Uterus (tissue), 3 donors: ENCODE measurements at regions not wholly inside any gene's neighbourhood (a gene's known extent, or its start where the extent isn't known, plus 50 kb on each side); places are given as distances from the start of the nearest gene placed in this dataset.

Source experiments
- DNase-seq, 2 donors: peaks; one replicate each; pipeline ENCODE4 v3.0.0-alpha.2; 2019 to 2020
- H3K27ac ChIP-seq, 2 donors: fragments of 200-600 bp; sonication (generic); 1 replicate in 1 of 2; 2 replicates in 1 of 2; pipeline ENCODE4 v1.5.1; 2016 to 2018
- H3K27me3 ChIP-seq, 2 donors: fragments of 200-600 bp; sonication (generic); one replicate each; pipeline ENCODE4 v1.5.1; 2018 to 2019; ENCODE audit warnings: control low read depth in 1 of 2
- H3K36me3 ChIP-seq, 2 donors: fragments of 200-600 bp; sonication (generic); one replicate each; pipeline ENCODE4 v1.5.1; 2019; ENCODE audit warnings: control low read depth in 1 of 2
- H3K4me1 ChIP-seq, 2 donors: fragments of 200-600 bp; sonication (generic); one replicate each; pipeline ENCODE4 v1.5.1; 2018 to 2019; ENCODE audit warnings: control low read depth in 1 of 2
- H3K4me3 ChIP-seq, 2 donors: fragments of 200-600 bp; sonication (generic); 1 replicate in 1 of 2; 2 replicates in 1 of 2; pipeline ENCODE4 v1.5.1; 2018 to 2019; ENCODE audit warnings: mild to moderate bottlenecking in 1 of 2
- H3K9me3 ChIP-seq, 2 donors: fragments of 200-600 bp; sonication (generic); one replicate each; pipeline ENCODE4 v1.5.1; 2019; ENCODE audit warnings: control low read depth in 1 of 2
- POLR2A ChIP-seq, 2 donors: fragments of 450-650 bp; IDR thresholded peaks; one replicate each; pipeline ENCODE4 v1.6.1; 2016; ENCODE audit warnings: antibody characterized with exemption in 2 of 2, mild to moderate bottlenecking in 1 of 2, moderate library complexity in 1 of 2
- intact Hi-C: fragments of 100-400 bp; cut with DNase I; formaldehyde crosslinking; loops from one replicate; pipeline ENCODE4 v1.15.1; 2023; ENCODE audit warnings: low total_unique reads
- TF ChIP-seq, protein P1 (sequence below), 4 experiments: fragments of 200-600 bp in 2 of 4; fragments of 450-650 bp in 2 of 4; sonication (generic) in 2 of 4; IDR thresholded peaks; one replicate each; pipeline ENCODE4 v1.5.1; 2016 to 2019; ENCODE audit warnings: antibody characterized with exemption in 4 of 4, mild to moderate bottlenecking in 2 of 4, moderate library complexity in 1 of 4
- donor health status: DM: yes; HTN: yes; CAD: no.

DNA sequence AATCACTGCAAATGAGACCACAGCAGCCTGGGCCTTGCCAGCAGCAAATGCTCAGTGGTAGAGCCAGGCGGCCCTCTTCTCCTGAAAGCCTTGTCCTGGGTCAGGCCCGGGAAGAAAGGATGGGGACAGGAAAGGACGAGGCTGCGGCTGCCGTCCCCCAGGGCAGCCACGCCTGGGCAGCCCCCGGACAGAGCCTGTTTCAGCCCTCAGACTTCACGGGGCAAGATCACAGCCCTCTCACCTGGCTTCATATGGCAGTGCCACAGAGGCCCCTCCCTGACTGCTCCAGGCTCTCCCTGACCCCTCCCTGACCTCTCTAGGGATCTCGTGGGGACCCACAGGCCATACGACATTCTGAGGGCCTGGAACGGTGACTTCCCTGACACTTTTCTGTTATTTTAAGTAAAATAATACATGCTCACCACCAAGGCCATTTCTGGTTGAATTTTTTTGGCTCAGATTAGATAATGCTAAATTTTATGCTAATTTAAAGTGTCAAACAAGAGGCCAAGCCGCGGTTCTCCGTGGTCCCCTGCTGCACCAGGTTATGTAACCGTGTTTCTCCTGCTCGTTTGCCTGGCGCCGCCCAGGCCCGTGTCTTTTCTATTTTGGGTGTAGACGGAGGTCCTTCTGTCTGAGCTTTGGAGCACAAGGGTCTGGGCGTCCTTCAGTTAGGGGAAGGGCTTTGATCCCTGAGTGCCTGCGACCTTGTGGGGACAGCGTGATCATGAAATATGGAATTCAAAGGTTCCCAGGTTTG, 59.9 kb upstream of the BHLHE23 start:
- no peaks in the 10 kb centered on the region for H3K9me3 ChIP-seq
- no peak overlapping the region for H3K4me3 ChIP-seq
- H3K4me1 ChIP-seq = no peaks in the 10 kb centered on the region
- no peak for DNase-seq
- H3K27ac ChIP-seq = no peak overlapping the region
- TF ChIP-seq, protein P1, sequence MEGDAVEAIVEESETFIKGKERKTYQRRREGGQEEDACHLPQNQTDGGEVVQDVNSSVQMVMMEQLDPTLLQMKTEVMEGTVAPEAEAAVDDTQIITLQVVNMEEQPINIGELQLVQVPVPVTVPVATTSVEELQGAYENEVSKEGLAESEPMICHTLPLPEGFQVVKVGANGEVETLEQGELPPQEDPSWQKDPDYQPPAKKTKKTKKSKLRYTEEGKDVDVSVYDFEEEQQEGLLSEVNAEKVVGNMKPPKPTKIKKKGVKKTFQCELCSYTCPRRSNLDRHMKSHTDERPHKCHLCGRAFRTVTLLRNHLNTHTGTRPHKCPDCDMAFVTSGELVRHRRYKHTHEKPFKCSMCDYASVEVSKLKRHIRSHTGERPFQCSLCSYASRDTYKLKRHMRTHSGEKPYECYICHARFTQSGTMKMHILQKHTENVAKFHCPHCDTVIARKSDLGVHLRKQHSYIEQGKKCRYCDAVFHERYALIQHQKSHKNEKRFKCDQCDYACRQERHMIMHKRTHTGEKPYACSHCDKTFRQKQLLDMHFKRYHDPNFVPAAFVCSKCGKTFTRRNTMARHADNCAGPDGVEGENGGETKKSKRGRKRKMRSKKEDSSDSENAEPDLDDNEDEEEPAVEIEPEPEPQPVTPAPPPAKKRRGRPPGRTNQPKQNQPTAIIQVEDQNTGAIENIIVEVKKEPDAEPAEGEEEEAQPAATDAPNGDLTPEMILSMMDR (IDR thresholded peaks at IDR 0.05) = no peak
- no peak for TF ChIP-seq POLR2A (IDR thresholded peaks at IDR 0.05)
- intact Hi-C loops = no loop called here
- H3K36me3 ChIP-seq = no peaks in the 10 kb centered on the region
- H3K27me3 ChIP-seq = peaks cover 0 to 19% of the 10 kb centered on the region in 2 donors

DNA sequence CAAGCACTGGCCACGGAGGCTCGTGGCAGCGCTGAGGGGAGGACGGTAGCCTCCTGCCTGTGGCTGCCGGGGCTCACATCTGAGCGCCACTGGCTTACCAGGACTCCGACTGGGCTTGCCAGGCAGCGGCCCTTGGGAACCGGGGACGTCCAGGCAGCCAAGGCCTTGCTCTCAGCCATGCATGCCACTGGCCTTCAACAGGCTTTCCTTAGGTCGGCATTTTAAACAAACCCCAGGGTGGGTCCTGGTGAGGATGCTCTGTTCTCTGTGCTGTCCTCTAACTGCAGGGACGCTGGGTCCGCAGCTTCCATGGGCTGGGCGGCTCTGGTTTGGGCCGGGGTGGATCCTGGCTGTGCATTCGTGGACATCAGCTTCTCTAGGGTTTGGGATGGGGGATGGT, 59.1 kb upstream of the BHLHE23 start:
- H3K4me1 ChIP-seq = no peaks in the 10 kb centered on the region
- H3K27ac ChIP-seq = no peak overlapping the region
- TF ChIP-seq POLR2A (IDR thresholded peaks at IDR 0.05) = no peak
- TF ChIP-seq, protein P1 (IDR thresholded peaks at IDR 0.05) = no peak
- H3K36me3 ChIP-seq = no peaks in the 10 kb centered on the region
- H3K4me3 ChIP-seq = no peak overlapping the region
- intact Hi-C loops = no loop called here
- H3K9me3 ChIP-seq = no peaks in the 10 kb centered on the region
- DNase-seq = no peak
- peaks cover 0 to 12% of the 10 kb centered on the region in 2 donors for H3K27me3 ChIP-seq

DNA sequence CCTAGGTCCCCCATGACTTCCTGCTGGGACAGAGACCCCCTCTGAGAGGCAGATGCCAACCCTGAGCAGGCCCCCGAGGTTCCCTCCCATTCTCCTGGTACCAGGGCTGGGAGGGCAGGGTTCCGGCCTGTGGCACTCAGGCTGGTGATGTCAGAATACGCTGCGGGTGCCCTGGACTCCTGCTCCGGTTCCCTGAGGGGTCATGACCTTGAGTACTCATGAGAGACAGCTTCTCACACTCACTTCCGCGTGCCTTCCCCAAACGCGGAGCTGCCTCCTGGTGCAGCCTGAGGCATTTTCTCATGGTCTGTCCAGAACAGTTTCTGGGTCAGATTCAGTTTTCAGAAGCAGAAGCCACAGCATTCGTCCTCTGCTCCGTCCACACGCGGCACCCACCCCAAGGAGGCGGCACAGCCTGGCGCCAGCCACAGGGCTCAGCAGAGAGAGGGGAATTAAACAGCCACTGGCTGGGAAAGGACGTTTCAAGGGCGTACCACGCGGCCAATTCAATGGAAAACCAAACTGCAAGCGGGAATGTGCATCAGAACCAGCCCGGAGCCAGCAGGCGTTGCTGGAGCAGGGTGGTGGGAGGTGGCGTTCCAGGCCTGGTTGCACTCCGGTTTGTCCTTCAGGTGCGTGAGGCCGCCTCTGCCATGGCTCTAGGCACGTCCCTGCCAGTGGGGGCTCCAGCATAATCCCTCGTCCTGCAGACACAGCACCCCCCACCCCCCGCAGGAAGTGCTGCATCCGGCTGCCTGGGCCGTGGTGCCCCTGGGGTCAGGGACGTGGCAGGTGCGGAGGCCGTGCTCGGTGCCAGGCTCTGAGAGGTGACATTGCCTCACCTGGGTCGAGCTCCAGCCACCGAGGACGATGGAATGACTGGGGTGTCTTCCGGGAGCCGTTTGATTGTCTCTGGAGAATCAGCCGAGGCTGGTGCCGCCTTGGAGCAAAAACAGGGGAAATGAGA, 58.3 kb upstream of the BHLHE23 start:
- H3K36me3 ChIP-seq = no peaks in the 10 kb centered on the region
- TF ChIP-seq, protein P1 (IDR thresholded peaks at IDR 0.05) = no peak
- TF ChIP-seq POLR2A (IDR thresholded peaks at IDR 0.05) = no peak
- intact Hi-C loops = no loop called here
- H3K4me1 ChIP-seq = no peaks in the 10 kb centered on the region
- peaks cover 0 to 8% of the 10 kb centered on the region in 2 donors for H3K27me3 ChIP-seq
- no peak for DNase-seq
- H3K9me3 ChIP-seq = no peaks in the 10 kb centered on the region
- H3K27ac ChIP-seq = no peak overlapping the region
- no peak overlapping the region for H3K4me3 ChIP-seq

DNA sequence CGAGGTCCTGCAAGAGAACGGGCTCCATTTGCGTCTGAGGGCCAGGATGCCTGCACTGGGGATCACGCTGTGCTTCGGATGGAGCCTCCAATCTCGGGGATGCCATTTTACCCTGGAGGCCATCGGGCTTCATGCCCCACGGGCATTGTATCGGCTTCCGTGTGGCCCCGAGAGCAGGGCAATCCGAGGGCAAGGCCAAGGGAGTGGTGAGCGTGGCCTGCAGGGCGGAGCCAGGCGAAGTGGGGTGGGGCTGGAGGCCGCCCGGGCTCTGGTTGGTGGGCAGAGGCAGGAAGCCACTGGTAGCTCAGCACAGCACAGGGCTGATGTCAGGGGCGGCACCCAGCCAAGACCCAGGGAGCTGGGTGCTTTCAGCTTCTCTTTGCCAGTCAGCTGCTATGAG, 57.5 kb upstream of the BHLHE23 start:
- no peaks in the 10 kb centered on the region for H3K9me3 ChIP-seq
- TF ChIP-seq, protein P1 (IDR thresholded peaks at IDR 0.05) = no peak
- no peak for TF ChIP-seq POLR2A (IDR thresholded peaks at IDR 0.05)
- DNase-seq = no peak
- no peaks in the 10 kb centered on the region for H3K4me1 ChIP-seq
- H3K36me3 ChIP-seq = no peaks in the 10 kb centered on the region
- H3K27me3 ChIP-seq = peaks cover 0 to 4% of the 10 kb centered on the region in 2 donors
- no peak overlapping the region for H3K27ac ChIP-seq
- no peak overlapping the region for H3K4me3 ChIP-seq
- intact Hi-C loops = no loop called here
